Hematopoietic multipotent progenitor cell treated with erythropoietin and hydrocortisone succinate and interleukin-3 and kit ligand, for 8 days (in vitro differentiated cells): ENCODE measurements at regions not wholly inside any gene's neighbourhood (a gene's known extent, or its start where the extent isn't known, plus 50 kb on each side); places are given as distances from the start of the nearest gene placed in this dataset.
"Not testable (repeated sequence)": the region's sequence is repeated elsewhere in the genome, so short reads cannot be mapped to it uniquely, and the experiment has no call there.

ENCODE experiments used
- DNase-seq: peaks from one replicate; pipeline ENCODE4 v3.0.0-alpha.2; 2015

DNA sequence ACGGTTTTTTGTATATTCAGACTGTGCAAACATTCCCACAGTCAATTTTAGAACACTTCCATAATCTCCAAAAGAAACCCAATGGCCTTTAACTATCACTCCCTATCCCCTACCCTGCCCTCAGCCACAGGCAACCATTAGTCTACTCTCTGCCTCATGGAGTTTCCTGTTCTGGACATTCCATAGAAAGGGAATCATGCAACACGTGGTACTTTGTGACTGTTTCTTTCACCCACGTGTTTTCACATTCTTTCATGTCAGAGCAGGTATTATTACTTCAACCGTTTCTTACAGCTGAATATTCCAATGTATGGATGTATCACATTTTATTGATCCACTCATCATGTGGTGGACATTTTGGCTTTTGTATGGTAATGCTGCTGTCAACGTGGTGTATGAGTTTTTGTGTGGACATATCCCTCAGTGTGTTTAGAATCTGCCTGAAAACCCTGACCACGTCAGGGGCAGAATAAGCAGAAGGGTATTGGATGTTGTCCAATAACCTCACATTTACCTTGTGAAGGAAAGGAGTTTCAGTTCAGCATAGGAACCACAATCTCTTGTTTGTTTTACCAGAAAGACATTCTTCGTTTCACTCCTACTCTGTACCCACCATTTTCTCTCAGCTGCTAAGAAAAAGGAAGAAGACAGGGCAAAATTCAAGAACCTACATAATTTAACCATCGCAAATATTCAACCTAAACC lies 107.5 kb upstream of the DYRK2 start:
- DNase-seq = no peak

DNA sequence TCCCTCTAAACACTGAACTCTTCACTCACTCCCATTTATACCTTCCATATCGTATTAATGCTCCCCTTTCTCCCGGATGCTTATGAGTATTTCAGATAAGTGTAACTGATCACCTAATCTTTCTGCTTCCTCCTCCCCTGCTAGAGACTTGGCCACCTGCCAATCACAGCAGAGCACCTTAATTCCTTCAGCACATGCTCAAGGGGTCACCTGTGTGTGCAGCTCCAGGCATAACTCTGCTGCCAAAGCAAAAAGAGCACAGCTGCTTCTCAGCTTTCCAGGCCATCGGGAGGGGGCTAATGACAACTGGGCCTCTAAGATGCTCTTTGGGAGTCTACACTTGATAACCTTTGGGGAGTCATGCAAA lies 106.9 kb upstream of the DYRK2 start:
- no peak for DNase-seq

DNA sequence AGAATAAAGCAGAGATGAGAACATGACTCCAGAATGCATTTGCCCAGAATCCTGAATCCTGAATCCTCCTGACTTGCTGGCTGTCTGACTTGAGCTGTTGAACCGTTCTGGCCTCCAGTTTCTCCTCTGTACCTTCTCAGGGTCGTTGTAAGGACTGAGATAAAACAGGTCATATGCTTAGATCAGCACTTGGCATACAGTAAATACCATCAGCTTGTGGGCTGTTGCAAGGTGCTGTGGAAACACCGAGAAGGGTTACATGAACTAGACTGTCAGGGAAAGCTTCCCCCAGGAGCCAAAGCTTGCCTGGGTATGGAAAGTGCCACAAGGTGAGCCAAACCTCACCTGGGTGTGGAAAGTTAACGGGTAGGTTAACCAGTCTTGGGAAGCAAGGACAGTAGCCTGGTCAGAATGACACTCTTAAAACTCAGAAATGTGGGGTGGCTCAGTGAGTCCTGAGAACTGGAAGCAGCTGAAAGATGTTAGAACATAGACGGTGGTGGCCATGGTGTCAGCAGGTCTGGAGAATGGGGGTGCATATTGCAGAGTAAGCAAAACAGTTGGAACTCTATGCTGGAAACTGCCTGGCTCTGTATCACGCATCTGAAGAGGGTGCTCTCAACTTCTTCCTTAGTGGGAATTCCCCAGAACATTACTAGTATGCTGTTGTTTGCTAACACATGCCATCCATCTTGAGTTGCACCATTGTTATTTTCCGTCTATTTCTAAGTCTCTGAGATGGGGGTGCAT lies 105.3 kb upstream of the DYRK2 start:
- no peak for DNase-seq

DNA sequence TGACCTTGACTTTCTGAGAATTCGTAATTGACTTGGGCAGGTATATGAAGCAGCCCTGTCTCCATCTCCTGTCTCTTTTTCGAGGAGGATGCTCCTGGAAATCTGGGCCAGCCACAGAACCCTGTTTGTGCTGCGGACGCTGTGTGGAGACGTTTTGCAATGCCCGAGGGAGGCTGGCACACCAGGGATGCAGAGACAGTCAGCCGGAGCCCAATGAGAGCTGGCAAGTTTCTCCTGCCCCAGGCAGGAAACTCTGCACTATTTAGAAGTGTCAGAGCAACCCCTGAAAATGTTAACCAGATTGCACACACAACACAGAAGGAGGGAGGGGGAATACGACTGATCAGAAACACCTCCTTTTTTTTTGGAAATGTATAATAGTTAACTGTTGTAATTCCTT lies 103.2 kb upstream of the DYRK2 start:
- no peak for DNase-seq

DNA sequence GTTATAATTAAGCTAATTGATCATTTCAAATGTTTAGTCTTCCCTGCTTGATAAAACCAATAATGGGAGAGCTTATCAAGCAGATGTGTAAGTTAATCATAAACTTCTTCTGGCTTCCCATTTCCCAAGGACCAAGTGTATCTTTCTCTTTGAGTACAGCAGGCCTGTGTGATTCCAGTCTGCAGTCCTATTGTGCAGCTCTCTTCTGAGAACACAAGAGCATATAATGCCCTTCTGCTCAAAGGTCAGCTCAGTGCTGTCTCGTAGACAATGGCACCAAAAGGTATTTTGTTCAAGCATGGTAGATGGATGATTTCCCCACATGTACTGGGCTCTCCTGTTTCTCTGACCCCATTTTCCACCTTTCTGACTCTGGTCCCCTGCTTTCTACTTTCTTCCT lies 101.8 kb upstream of the DYRK2 start:
- no peak for DNase-seq

DNA sequence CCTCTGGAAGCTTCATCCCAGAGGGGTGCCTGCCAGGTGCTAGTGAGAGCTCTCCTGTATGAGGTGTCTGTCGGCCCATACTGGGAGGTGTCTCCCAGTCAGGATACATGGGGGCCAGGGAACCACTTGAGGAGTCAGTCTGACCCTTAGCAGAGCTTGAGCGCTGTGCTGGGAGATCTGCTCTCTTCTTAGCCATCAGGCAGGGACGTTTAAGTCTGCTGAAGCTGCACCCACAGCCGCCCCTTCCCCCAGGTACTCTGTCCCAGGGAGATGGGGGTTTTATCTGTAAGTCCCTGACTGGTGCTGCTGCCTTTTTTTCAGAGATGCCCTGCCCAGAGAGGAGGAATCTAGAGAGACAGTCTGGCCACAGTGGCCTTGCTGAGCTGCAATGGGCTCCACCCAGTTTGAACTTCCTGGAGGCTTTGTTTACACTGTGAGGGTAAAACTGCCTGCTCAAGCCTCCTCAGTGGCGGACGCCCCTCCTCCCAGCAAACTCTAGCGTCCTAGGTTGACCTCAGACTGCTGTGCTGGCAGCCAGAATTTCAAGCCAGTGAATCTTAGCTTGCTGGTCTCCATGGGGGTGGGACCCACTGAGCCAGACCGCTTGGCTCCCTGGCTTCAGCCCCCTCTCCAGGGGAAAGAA lies 93.3 kb upstream of the DYRK2 start:
- DNase-seq = not testable (repeated sequence)

DNA sequence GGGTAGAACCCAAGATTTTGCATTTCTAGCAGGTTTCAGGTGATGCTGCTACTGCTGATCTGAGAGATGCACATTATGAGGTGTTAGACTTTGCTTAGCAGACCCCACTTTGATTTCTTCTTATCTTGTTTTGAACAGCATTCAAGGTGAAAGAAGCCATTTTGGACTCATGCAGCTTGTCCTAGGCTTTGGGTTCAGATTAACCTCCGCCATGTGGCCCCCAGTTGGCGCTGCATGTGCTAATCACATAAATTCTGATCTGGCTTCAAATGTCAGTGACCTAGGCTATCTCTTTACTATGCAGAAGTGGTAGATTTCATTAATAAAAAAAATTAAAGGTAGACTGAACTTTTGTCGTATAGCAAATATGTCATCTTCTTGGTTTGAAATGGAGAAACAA lies 89.8 kb upstream of the DYRK2 start:
- DNase-seq = no peak

DNA sequence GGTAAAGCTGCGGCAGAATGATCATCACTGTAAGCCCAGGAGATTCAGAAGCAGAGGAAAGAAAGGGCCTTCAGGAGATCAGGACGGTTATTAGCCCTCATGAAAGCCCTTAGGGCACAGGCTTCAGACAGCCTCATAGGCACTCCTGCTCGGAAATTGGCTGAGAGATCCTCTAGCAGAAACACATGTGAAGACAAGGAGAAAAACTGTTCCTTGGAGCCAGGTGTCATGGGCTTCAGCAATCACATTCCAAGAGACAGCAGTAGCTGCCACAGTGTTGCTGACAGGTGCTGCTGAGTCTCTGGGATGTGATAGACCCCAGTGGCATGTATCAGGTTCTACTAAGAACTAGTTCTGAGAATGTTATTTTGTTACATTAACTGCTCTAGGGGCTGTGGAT lies 88.8 kb upstream of the DYRK2 start:
- DNase-seq = no peak

DNA sequence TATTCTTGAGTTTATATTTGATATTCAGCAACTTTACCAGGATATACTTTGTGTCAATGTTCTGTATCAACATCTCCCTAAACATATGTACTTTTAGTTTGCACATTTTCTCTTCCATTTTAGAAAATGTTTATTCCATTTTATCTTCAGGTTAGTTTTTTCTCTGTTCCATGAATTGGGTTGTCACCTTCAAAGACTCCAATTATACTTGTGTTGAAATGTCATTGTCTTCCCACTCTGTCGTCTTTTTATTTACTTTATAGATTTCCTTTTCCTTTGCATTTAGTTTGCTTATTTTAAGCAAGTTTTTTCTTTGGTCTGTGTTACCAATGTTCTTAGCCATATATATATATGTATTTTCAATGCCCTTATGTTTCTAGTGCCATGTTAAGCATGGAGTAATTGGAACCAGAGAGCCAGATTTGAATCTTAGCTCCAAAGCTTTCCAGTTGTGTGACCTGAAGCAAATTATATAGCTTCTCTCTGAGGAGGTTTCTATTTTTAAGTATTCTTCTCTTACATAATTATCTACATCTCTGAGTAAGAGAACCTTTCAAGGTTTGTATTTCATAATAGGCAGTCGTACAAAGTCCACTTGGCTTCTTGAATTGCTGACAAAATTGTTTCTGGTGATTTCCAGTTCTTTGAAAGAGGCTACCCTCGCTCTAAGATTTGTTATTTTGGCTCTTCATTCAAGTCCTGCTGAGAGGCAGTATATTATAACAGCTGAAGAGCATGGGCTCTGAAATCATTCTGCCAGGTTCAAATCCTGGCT lies 85.8 kb upstream of the DYRK2 start:
- no peak for DNase-seq

DNA sequence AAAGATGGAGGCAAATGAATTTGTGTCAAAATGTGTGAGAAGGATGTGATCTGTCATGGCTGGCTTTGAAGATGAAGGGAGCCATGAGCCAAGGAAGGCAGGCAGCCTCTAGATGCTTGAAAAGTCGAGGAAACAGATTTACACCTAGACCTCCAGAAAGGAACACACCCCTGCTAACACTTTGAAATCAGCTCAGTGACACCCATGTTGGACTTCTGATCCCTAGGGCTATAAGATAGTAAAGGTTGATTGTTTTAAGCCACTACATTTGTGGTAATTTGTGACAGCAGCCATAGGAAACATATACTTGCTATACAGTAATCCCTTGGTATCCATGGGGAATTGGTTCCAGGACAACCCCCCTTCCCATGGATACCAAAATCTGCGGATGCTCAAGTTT lies 80.5 kb upstream of the DYRK2 start:
- no peak for DNase-seq

DNA sequence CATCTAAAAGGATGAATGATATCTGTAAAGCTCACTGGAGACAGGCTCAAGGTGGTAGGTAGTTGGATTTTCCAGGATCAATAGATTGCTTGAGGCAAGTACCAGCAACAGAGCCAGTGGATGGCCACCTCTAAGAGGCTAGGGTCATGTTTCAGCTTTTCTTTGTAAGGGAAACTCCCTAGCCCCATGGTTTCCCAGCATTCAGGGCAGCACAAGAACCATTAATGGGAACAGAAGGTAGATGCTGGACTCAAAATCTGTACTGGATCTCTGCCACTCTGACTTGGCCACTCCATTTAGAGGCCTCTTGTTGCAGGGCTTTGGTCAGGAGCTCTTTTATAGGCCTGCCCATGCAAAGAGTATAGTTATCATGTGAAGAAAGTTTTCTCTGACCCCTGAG lies 76.1 kb upstream of the DYRK2 start:
- no peak for DNase-seq

DNA sequence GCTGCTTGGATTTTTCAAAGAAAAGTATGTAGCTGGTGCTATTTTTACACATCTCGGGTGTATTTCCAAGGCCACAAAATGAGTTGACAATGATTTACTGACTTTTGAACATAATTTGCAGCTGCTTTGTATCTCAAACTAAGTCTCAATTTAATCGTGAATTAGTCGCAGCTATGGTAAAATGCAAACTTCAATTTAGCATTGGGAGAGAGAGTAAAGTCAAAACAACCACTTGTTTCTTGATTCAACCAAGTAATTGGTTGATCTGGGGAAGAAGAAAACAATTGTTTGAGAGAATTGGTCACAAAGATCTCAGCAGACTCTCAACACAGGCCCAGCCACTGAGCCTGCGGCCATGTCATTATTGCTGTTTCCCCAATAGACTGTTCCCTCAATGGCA lies 75.0 kb upstream of the DYRK2 start:
- DNase-seq = no peak

DNA sequence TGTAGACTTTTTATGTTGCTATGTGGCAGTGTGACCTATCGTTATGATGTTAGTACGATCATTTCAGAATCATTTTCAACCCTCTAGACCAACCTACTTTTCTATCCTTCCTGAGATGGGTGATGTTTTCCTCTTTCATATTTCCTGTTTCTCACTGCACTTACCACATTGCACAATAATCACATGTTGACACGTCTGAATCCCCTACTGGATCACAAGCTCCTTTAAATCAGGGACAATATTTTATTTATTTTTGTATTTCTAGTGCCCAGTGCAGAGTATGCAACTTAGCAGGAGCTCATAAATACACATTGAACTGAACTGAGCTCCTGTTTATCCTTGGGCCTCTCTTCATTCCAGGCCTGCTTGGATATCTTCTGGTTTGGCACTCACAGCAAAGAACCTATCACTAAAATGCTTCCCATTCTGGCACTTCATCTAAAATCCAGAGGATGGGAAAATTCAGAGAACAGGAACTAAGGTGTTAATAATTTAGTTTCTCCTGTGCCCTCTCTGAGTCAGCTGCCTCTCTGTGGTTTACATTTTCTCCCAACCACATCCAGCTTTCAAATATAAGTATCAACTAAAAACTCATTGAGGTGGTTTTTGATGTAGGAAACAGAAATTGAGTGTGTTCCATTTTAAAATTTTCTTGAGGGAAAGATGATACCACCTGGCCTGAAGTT lies 69.4 kb upstream of the DYRK2 start:
- DNase-seq = no peak

DNA sequence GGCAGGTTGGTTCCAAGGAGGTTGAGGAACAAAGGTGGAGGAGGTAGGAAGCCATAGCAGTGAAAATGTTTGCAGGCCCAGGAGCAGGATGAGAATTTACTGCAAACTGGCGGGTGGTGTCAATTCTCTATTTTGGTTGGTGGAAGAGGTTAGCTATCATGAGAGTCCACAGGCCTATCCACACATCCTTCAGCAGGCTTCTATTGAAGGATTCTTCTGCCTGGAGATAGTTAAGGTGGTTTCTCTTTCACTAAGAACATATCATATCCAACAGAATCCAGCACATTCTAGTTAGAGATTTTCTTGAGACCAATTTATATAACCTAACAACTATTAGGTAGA lies 68.9 kb upstream of the DYRK2 start:
- DNase-seq = no peak

DNA sequence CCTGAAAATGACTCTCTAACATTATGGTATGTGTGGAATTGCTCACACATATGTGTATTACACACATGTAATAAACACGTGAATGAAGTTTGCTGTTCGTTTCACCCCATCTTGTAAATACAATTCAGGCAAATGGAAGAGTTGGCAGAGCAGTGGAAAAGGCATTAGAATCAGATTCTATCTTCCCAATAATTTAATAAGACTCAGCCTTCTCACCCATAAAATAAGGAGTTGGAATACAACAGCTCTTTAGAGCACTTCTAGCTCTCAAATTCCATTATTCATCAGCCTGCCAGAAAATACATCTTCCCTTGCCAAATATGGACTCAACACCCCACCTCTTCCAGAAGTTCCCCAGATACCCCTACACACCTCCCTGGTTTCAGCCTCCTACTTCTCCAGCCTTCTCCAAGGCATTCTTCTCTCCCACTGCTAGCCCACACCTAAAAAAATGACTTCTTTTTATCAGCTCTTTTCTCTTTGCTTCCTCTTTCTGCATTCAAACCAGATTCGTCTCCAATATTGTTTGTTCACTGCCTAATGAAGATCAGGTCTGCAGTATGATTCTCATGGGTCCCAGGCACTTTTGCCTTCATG lies 66.2 kb upstream of the DYRK2 start:
- DNase-seq = no peak

DNA sequence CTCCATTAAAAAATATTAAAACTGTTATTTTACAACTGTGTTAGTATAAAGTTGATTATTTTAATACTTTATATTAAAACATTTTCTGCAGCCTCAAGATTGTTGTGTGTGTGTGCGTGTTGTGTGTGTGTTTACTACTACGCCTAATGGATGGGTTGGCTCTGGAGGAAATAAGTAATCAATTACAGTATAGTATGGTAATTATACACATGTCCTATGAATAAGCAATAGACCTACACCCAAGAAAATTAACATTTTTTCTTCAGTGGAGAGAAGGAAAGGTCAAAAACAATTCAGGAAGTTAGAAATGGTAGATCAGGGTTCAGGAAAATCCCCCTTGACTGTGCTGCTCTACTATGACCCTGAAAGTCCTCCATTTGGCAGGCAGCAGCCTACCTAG lies 65.7 kb upstream of the DYRK2 start:
- no peak for DNase-seq

DNA sequence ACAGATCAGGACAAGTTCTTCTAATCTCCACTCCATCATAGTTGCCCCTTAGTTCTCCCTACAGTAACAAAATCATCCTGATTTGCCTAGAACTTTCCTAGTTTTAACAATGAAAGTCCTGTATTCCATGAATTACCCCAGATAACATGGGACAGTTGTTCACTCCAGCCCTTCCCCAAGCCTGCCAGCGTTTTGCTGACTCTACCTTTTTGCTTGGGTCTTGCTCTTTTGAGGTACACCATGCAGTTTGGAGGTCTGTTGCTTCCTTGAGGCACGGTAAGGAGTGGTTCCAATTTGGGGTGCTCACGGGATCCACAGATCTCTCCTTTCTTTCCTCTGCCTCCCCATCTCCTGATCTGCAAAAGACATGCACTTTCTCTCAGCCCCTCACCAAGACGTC lies 61.6 kb upstream of the DYRK2 start:
- DNase-seq = no peak

DNA sequence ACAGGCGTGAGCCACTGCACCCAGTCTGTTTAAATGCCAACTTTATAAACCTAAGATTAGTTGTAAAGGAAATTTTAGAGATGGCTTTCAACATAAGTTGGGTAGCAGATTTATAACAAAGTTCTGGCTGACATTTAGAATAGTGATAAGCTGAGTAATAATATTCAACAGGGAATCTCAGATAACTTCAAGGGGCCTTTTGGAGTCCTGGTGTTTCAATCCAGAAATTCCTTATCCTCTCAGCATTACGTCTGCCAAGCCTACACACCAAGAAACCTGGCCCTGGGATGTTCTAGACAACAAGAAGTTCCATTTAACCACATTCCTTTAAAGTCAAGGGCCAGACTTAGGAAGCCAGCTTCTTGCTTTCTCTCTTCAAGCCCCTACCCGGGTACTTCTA lies 59.5 kb upstream of the DYRK2 start:
- no peak for DNase-seq

DNA sequence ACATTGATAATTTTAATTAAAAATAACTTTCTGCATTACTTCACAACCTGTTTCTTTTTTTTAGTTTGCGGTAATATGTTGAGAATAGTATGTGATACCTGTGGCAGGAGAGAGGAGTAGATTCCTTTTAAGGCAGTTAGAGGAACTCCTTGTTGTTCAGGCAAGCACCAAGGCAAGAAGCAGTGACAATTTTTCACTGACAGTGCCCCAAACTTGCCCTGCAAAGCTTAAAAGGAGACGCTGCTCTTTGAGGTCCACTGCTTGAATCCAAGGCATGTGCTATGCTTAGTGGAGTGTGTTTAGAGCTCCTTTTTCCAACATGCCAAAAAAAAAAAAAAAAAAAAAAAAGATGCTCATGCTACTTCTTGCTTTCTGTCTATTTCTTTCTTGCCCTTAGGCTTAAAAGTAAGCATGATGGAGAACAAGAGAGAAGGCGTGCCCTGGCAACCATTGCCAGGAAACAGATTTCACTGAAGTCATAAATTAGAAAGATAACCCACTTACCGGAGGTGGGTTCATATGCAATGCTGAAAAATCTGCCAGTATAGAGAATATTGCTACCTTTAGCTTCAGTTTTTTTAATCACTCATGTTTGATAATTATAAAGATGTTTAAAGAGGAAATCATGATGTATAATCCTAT lies 58.3 kb upstream of the DYRK2 start:
- no peak for DNase-seq

DNA sequence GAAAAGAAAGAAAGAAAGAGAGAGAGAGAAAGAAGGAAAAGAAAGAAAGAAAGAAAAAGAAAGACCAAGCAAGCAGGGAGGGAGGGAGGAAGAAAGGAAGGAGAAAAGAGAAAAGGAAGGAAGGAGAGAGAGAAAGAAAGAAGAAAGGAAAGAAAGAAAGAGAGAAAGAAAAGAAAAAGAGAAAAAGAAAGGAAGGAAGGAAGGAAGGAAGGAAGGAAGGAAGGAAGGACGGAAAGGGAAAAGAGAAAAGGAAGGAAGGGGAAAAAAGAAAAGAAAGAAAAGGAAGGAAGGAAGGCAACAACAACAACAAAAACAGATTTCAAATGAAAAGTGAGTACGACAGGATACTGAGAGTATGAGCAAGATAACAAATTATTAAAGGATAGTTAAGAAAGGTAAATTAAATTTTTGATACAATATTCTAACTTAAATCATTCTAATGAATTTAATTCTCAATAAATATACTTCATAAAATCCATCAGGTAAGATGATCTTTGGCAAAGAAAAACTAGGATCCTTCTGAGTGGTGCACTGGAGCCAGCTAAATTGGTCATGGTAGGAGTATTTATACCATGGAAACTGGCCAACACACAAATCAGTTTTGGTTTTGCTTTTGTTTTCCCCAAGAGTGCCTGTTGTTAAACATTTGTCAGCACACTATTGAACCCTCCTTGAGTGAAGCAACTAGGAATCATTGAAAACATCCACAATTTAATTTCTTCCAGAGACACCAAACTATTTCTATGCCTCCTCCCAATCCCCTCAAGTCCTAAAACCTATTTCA lies 56.1 kb upstream of the DYRK2 start:
- DNase-seq = no peak

DNA sequence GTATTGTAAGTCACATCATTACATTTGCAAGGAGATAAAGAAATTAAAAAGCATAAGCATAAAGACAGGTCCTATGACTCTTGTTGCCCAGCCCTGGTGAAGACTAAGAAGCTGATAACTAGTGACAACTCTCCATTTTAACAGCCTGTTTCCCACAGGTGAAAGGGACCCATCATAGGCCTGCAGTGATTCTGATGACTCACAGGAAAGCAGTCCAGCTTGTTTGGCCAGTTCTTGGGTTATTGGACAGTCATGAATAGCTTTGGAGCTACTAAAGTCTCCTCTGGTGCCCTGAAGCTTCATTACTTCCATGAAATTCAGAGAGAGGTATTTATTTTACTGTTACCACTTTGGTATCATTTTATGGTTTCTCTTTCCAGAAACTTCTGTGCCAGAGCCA lies 55.5 kb upstream of the DYRK2 start:
- no peak for DNase-seq
